Right ventricle myocardium superior (tissue), 1 donor: ENCODE measurements at regions not wholly inside any gene's neighbourhood (a gene's known extent, or its start where the extent isn't known, plus 50 kb on each side); places are given as distances from the start of the nearest gene placed in this dataset.

Experiments used
- ATAC-seq: fragments of 200-7000 bp; cut with Tn5 transposase; one replicate; pipeline ENCODE4 v1.9.1; 2020; ENCODE audit warnings: mild to moderate bottlenecking; ENCODE audit not compliant: poor library complexity
- DNase-seq: peaks from one replicate; pipeline ENCODE4 v3.0.0-alpha.2; 2020
- intact Hi-C: fragments of 100-400 bp; cut with DNase I; formaldehyde crosslinking; loops from one replicate; pipeline ENCODE4 v1.11.2; 2022
- donor health status: DM: no; HTN: yes; CAD: no; lungs with severe emphysema.

DNA sequence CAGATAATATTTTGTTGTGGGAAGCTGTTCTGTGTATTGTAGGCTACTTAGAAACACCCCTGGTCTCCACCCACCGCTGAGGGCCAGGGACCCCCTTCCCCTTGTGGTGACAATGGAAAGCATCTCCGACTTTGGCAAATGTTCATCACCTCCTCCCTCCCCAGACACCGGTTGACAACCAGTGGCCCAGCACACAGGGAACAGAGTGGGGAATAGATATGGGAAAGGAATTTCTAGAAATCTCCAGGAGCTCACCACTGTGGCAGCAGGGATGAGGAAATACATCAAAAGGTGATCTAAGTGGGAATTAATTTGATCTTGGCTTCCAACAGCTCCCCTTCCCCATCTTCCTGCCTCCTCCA is 257.3 kb upstream of the FOXQ1 start:
- DNase-seq, result no peak
- intact Hi-C loops, result no loop called here
- no peak for ATAC-seq

DNA sequence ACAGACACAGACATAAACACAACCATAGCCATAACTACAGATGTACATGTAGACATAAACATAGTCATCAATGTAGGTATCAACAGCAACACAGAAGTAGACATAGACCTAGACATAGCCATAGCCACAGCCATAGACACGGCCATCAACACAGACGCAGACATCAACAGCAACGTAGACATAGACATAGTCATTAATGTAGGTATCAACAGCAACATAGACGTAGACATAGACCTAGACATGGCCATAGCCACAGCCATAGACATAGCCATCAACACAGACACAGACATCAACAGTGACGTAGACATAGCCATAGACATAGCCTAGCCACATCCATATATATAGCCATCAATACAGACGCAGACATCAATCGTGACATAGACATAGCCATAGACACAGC is 258.3 kb upstream of the FOXQ1 start:
- DNase-seq (no peak), ATAC-seq (no peak)
- intact Hi-C loops, result no loop called here

DNA sequence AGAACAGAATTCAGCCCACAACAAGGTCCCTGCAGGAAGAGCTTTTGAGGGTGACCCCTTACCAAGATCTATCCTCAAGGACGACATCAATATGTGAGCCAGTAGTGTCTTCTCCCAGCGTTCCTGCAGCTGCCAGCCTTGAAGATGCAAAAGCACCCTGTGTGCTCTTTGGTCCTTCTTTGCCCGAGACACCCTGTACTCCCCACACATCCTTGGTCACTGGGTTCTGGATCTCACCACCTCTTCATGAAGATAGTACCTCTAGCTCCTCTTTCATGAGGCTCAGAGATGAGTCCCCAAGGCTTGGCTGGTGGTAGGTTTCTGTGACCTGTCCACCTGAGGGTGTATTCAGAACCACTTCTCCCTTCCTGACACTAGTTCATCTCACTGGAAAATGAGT is 259.6 kb upstream of the FOXQ1 start:
- DNase-seq (no peak), ATAC-seq (no peak)
- intact Hi-C loops, result no loop called here

DNA sequence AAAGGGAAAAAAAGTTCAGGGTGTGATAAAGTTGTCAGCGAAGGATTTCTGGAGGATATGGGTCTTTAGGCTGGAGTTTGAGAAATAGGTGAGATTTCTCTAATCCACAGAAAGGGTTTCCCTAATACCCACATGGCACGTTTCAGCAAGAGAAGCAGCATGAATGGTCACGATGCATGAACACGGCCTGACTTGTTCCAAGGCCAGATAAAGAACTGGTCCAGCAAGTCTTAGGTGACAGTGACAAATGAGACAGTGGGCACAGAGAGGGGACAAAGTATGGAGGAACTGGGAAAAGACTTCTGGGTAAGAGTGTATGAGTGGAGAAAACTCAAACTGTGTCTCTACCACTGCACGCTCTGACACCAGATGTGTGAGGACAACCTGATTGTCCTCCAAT is 262.0 kb upstream of the FOXQ1 start:
- DNase-seq, result no peak
- no peak for ATAC-seq
- intact Hi-C loops, result no loop called here

DNA sequence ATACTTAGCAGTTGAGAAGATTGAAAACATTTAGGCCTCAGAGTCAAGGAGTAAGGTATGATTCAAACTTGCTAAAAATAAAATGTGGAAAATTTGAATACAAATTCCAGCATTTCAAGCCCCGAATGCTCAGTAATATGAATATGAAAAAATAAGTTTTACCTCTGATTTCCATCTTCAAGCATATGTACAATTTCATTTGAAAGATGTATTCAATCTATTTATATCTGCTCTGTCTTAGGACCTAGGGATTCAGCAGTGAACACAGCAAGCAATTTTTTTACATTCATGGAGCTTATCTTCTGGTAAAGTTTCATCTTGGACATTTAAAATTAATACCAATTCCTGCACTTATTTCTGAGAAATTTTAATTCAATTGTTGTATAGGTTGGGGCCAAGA is 262.7 kb upstream of the FOXQ1 start:
- intact Hi-C loops, result no loop called here
- ATAC-seq (no peak), DNase-seq (no peak)

DNA sequence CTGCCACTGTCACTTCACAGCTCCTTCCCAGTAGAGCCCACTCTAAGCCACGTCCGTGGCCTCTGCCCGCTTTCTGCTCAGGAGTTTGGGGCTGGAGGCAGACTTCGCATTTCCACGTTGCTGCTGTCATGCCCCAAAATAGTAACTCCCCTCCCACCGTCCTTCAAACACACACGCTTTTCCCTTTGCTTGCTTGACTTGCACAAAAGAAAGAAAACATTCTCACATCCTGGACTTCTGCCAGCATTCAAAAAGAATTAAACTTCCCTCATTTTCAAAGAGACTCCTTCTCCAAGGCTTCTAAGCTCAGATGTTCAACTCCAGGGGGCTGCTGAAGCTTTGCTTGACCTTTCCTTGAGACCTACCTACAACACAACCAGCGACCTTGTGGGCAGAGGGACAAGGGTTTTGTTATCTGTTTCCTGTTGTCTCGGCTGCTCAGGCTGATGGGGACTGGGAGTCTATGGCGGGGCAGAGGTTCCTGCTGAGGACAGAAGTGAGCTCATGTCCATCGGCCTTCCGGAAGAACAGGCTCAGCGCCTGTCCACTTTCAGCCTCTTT is 263.8 kb upstream of the FOXQ1 start:
- intact Hi-C loops, result no loop called here
- ATAC-seq (no peak), DNase-seq (no peak)

DNA sequence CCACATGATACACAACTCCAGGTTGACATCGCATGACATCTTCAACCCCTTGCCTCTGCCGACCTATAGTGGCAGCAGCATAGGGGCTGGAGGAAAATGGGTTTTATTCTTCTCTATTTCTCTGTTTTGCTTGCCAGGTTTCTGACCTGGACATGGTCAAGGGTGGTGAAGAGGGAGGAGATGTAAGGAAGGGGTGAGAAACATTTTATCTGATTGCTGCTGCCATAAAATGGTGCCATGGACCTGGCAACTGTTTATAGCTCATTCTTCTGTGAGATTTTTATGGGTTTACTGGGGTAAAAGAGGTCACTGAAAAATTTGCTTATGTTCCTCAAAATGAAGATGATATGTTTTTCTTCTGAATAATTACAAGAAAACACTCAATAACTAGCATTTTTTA is 266.7 kb upstream of the FOXQ1 start:
- intact Hi-C loops, result no loop called here
- ATAC-seq (no peak), DNase-seq (no peak)

DNA sequence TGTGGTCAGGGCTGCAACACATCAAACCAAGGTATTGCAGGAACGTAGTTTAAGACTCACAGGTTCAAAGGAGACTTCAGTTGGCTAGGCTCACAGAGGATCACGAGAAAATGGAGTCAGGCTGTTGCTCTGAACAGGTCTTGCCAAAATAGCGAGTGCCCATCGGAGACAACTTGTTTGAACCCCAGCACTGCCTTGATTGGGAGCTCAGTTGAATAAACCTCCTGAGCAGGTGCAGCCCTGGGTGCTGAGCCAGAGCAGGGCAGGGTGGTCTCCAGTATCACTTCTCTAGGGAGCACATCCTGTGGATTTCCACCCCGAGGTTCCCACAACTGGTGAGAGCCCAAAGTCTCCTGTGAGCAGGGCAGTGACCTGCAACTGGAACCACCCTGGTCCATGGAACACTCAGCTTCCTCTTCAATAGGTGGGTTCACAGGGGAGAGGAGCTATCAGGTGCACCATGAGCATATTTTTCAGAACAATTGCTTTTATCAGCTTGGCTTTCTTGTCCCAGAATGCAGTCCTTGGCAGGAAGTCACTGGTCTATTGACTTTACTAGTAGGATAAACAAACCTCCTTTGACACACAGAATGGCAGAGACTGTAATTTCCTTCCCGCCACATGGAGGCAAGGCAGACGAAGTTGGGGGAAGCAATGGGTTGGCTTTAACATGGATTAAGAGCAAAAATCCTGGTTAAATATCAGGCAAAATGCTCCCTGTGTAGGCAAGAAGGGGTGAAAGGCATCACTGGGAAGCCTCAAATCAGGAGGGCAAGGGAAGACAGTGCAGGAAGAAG is 267.7 kb upstream of the FOXQ1 start:
- intact Hi-C loops, result no loop called here
- DNase-seq, result no peak
- no peak for ATAC-seq

DNA sequence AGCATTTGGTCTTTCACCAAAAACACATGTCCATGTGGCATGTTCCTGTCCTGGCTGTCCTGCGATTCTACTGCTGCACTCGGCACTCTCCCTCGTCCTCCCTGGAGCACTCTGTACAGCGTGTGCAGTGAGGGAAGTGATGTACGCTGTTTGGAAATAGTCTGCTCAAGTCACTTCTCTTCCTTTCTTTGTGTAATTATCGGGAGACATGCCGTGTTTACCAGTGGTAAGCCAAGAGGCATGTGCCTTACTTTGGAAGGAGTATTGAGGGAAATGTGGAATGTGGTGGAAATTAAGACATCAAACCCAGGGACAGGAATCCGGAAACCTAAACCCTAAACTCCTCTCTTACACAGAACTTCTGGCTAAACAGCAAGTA is 268.5 kb upstream of the FOXQ1 start:
- DNase-seq, result no peak
- intact Hi-C loops, result no loop called here
- ATAC-seq, result no peak

DNA sequence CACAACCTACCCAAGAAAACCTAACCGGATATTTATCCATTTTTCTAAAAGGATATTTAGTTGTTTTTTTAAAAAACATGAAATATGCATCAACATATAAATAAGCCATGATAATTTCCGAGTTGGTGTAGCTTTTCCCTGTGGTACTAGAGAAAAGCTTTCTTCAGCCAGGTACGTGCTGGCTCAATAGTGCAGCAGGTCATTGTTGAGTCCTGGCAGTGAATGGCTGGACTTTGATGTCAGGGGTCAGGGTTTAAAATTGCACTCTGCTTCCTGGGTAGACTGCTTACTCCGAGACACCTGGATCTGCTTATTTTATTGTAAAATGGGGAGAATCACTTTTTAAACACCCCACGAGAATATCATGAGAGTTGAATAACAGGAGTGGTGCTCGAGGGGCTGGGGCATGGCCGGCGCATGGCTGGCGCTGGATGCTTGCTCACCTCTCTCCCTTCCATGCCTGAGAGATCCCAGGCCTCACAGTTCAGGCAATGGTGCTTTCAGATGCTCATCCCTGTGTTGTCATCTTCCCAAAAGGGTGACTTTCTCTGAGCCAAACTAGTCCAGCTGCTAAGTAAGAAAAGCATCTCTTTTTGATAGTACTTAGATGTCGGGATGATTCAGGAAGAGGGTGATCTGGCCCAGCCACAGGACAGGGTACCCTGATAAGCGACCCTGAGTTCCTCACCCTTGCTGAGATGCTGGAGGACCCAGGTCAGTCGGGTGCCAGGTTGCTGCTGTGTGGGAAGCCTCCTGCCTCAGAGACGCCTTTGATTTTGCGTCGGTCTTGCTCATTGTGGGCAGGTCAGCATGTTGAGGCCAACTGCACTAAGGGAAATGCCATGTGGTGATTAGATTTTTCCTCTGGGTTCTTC is 269.1 kb upstream of the FOXQ1 start:
- no peak for DNase-seq
- intact Hi-C loops, result no loop called here
- ATAC-seq, result no peak

DNA sequence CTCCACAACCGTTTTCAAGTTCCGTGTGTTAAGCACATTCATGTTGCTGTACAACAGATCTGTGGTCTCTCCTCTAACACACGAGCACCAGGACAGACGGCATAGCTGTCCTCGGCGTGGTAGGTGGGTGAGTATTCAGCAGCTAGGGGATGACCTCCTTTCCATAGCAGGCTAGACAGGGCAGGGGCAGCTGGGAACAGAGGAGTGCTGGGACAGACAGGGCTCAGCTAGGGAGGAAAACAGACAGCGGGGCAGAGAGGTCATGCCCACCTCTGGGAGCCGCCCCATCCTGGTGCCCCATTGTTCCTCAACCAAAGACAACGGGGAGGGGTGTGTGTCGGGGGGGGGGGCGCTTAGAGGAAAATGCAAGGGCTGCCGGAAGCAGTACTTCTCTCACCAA is 271.5 kb upstream of the FOXQ1 start:
- DNase-seq, result no peak
- intact Hi-C loops, result no loop called here
- no peak for ATAC-seq

DNA sequence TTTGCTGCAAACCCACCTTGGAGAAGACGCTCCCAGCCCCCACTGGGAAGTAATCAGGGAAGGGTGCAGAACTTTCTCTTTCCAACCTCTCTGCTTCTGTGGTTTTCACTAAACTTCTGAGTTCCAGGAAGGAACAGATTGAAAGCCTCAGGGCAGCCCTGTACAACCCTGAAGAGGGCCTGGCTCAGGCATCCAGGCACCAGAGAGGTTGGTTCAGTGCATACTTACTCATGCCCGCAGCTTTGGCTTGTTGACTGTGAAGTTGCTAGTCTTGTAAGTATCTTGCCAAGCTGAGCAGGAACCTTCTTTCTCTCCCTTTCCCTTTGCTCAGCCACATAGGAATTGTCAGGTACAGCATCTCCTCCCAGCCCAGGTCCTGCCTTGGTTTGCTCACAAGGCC is 272.2 kb upstream of the FOXQ1 start:
- no peak for ATAC-seq

DNA sequence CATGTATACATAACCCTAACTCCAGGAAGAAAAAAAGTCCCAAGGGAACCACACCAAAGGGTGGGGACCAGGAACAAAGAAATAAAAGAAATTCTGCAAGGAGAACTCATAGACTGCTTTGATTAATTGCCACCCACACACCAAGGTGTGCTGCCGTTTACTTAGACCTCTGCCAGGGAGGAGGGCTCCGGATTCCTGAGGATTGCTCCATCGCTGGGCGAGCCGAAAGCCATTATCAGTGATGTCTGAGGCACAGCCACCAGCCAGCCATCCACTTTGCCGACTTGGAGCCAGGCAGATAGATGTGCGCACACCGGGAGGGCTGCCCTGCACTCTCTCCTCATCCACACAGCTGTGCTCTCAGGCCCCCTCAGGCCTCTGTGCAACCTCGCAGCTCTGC is 272.7 kb upstream of the FOXQ1 start:
- intact Hi-C loops, result no loop called here
- DNase-seq (no peak), ATAC-seq (no peak)

More for the DNA sequence above, 272.2 kb upstream of the FOXQ1 start:
- no peak for DNase-seq
- intact Hi-C loops, result no loop called here

DNA sequence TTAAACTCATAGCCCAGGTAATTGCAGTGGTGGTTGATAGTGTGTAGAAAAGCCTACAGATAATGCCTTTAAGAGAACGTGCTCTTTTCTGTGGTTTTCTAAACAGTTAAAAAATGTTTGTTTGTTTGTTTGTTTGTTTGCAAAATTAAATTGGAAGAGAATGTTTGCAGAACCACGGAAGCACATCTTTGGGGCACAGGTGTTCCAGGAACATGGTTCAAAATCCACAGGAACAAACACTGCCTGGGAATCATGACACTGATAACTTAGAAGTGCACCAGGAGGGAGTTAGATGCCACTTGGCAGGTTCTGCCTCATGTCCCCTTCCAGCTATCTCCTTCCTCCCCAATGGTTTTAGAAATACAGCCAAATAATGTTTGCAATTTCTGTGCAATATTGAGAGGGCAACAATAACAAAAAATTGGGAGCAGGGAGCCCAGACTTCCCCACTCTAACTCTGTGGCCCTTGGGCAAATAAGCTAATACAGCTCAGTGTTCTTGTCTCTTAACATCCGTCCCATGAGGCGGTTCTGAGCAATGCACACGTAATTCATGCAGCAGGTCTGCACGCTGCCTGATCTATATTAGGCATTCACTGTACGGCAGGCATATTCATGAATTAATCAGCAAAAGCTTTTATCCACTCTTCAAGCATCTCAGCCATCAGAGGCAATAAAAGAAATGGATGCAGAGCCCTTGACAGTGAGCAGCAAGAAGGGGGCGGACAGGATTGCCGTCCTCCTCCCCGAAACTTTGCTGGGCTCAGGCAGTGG is 274.3 kb upstream of the FOXQ1 start:
- DNase-seq (no peak), ATAC-seq (no peak)
- intact Hi-C loops, result no loop called here

DNA sequence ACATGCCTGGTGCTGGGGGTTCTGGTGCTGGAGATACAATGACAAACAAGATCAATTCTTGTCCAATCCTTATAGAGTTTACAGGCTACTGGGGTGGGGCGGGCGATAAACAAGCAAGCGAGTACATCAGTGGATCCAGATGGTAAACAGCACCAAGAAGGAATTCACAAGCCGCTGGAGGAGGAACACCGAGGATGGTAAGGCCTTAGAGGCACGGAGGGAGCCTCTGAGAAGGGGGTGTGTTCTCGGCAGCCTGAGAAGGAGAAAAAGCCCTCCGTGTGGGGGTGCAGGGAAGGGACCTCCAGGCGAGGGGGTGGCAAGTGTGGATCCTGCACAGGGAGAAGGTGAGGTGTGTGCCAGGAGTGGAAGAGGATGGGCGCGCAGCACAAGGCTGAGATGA is 276.5 kb upstream of the FOXQ1 start:
- no peak for ATAC-seq
- intact Hi-C loops, result no loop called here
- DNase-seq, result no peak

DNA sequence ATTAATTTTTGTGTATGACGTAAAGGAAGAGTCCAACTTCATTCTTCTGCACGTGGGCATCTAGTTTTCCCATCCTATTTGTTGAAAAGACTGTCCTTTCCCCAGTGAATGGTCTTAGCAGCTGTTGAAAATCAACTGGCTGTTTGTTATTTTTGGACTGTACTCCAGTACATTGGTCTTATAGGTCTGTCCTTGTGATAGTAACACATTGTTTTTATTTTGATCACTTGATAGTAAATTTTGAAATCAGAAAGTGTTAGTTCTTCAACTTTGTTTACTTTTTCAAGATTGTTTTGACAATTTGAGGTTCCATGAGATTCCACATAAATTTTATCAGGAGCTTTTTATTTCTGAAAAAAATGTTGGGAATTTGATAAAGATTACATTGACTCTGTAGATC is 280.2 kb upstream of the FOXQ1 start:
- DNase-seq, result no peak
- intact Hi-C loops, result no loop called here

DNA sequence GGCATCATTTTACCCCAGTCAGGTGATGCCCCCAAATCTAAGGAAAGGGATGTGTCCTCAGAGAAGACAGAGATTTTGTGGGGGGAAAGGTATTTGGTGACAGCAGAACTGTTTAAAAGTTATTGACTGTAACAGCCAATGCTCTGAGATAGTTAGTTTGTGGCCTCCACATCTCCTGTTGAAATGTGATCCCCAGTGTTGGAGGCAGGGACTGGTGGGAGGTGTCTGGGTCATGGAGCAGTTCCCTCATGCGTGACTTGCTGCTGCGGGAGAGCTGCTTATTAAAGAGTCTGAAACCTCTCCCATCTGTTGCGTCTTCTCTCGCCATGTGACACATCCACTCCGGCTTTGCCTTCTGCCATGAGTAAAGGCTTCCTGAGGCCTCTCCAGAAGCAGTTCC is 282.8 kb upstream of the FOXQ1 start:
- ATAC-seq (no peak), DNase-seq (no peak)
- intact Hi-C loops, result no loop called here

More for the DNA sequence above, 280.2 kb upstream of the FOXQ1 start:
- no peak for ATAC-seq

DNA sequence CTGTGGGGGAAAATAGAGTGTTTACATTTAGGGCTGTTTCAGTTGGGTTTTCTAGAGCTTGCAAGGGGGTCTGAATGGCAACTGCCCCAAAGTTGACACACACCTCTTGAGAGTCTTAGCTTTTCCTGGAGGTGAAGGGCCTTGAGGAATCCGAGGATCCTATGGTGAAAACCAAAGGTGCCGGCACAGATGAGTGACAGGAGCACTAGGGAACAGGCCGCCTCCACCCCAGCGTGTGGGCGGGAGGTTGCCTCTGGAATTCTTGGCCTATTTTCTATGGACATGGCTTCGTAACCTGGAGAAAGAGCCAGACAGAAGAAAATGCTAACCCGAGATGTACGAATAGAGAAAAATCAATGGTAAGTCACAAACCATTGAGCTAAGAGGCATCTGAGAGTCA is 283.2 kb upstream of the FOXQ1 start:
- ATAC-seq (no peak), DNase-seq (no peak)
- intact Hi-C loops, result no loop called here

DNA sequence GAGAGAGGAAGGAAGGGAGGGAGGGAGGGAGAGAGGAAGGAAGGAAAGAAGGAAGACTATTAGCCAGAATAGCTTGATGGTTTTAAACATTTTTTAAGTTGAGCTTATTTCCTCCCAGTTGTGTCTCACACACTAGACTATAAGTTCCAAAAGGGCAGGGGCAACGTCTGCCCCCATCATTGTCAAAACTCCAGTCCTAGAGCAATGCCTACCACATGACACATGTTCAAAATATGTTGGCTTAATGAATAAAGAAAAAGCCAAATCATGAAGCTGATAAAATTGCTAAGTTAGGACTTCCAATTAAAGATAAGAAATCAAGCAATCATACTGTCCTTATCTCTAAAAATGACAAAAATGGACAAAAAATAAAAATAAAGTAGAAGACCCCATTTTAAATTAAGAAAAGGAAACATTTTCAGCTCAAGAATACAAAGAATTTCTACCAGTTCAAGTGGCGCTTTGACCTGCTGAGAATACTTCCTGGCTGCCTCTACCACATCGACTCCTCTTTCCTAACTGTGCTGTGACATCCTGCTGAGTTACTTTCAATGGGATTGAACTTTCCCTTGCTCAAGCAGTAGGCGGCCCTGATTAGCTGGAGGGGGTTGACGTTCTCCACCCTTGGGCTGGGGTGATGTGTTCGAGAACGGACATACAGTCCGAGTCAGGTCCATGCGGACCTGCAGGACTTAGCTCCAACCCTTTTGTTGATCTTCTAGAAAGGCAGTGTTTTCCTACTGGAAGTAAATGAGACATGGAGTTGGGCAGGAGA is 283.9 kb upstream of the FOXQ1 start:
- no peak for DNase-seq
- no peak for ATAC-seq
- intact Hi-C loops, result no loop called here
